NCI-H1694 treated with DMSO at 0.1 percent for 48 hours (cell line): ENCODE measurements at regions not wholly inside any gene's neighbourhood (a gene's known extent, or its start where the extent isn't known, plus 50 kb on each side); places are given as distances from the start of the nearest gene placed in this dataset.

Source experiments
- DNase-seq: peaks from one replicate; lab custom pipeline; 2025; lab: John Stamatoyannopoulos, UW

DNA sequence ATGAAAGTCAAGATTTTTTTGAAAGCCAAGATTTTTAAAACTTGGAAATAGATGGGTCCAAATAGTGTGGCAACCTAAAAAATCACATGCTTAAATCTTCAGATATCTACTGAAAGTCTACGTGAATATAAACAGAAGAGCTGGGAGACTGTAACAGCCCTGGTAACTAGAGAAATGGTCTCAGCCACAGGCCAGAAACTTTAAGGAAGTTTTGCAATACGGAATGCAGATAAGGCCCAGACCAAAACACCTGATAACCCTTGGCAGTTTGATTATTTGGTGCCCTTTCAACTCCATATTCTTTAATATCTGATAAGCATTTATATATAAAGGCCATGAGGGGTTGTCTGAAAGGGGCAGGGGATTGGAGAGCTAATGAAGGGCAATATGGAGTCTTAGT lies 537.3 kb upstream of the TGFBR2 start:
- DNase-seq = no peak

- no peak for DNase-seq
Observed at GRCh38 chr3:30073040-30073439, 533.4 kb upstream of the TGFBR2 start.

DNA sequence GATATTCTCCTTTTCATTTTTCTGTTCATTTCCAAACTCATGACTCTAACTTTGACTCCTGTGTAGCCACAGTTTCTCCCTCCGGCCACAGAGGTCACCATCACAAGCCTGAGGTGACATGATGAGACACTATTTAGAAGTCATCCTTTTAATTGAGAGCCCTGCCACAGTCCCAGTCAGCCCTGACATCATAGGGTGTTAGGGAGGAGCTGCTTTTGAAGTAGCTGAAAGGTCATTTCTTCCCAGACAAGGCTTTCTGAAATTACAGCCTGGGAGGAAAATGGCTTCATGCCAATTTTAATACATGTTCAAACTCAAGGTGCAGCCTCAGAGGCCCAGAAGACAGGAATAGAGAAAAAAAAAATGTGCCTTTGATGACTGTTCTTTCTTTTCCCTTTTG lies 532.8 kb upstream of the TGFBR2 start:
- no peak for DNase-seq

- DNase-seq = no peak
Observed at GRCh38 chr3:30075514-30075913, 530.9 kb upstream of the TGFBR2 start.

DNA sequence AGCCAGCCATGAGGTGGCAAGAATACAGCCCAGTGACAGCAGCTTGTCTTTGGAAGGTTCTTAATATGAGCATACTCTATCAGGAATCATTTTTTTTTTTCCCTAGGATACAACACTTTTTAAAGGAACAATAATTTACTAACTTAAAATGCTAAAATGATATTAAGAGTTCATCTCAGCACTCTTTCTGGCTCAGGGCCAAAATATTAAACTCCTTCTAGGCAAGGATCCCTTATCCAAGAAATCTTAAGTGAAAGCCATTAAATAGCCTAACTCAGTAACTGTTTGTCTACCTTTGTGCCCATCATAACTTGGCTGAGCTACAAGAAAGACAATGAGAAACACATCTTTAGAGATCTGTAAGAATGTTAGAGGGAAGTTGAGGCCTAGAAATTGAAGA lies 529.5 kb upstream of the TGFBR2 start:
- DNase-seq = no peak

GRCh38 chr3:30077746-30078145 lies 528.7 kb upstream of the TGFBR2 start:
- no peak for DNase-seq

DNA sequence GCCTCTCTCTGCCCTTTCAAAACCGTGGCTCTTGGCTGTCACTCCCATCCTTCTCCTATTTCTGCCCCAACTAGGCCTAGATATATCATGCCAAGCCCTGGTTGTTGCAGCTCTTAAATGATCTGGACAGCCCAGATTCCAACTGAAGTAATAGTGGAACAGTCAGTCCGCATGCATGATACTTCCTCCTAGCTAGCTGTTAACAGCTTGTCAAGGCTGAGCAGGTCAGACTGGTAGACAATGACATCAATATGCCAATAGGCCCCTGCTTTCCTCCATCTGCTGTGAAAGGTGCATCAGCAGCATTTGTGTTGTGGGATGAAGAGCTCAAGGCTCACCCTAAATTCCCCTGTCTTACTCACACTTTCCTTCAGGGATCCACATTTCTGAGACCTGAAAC lies 527.7 kb upstream of the TGFBR2 start:
- DNase-seq = no peak

DNA sequence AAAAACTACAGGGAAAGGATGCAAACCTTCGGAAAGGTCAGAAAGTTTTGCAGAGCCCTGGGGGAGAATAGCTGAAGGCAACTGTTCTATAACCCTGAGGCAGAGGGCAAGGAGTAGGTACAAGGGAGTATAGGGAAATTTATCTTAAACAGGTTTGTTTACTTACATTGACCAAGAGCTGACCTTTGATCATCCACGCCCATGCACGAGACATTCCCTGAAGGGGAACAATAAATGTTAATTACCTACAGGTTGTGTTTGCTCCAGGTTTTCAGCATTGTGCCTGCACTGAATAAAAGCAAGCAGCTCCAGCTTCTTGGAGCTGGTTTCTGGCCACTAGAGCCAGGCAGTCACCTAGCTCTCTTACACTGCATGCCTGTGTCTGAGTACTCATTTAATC lies 524.5 kb upstream of the TGFBR2 start:
- no peak for DNase-seq

- DNase-seq = no peak
Observed at GRCh38 chr3:30082652-30083051, 523.7 kb upstream of the TGFBR2 start.

DNA sequence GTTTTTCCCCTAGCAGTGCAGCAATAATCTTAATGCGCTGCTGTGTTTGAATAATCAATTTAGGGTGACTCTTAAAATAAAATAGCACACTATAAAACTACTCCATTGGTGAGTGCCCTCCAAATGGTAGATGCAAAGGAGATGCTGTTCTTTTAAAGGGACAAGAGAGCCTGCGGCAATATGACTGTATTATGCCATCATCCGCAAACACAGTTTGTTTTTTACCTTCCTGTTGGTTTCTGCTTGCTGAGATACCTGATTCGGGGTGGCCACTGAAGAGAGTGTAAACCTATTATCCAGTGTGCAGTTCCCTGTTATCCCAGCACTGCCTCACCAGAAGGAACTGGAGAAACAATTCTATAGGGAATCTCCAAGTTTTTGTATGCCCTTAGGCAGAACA lies 523.1 kb upstream of the TGFBR2 start:
- no peak for DNase-seq

DNA sequence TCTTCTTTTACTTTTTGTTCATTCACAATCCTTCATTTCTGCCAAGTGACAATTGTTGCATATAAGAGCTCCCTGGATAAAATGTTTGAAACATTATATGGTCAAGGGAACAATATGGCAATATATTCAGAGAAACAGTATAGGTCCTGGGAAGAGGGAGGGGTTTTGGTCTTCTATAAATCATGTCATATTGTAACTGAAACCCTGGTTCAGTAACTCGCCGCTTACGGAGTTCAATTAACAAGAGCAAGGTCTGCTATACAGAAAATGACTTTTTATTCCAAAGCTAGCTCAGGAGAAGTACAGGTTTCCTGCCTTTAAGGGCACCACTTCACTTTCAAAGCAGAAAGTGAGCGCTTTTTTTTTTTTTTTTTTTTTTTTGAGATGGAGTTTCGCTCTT lies 522.1 kb upstream of the TGFBR2 start:
- no peak for DNase-seq

GRCh38 chr3:30084971-30085403 lies 521.4 kb upstream of the TGFBR2 start:
- DNase-seq = no peak

- DNase-seq = no peak
Observed at GRCh38 chr3:30085486-30085885, 520.9 kb upstream of the TGFBR2 start.

DNA sequence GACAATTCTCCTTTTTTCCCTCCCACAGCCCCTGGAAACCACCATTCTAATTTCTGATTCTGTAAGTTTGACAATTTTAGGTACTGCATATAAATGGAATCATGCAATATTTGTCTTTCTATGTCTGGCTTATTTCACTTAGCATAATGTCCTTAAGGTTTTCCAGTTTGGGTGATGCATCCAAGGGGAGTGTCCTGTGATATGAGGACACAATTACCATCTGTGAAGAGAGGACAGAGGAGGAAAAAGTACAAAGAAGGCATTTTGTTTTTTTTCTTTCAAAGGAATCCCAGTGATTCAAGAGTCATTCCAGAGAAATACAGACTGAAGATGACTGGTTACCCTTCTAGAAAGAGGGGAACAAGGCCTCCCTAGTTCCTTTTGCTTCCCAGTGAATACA lies 514.7 kb upstream of the TGFBR2 start:
- DNase-seq = no peak

GRCh38 chr3:30097022-30097650 lies 509.3 kb upstream of the TGFBR2 start:
- DNase-seq = no peak

DNA sequence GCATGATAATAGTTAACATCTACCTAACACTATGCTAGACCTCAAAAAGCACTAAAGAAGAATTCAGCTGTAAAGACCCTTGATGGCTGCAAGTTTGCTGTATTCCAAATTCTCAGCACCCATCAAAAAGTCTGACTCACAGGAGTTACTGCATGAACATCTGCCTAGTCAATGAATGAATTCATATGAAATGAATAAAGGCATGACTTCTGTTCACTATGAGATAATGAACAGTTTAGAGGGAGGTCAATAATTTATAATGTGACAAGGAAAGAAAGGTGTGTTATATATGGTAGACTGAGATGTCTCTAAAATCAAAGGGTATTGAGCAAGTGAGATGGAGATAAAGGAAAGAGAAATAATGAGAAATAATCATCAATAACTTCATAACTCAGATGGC lies 508.2 kb upstream of the TGFBR2 start:
- no peak for DNase-seq

DNA sequence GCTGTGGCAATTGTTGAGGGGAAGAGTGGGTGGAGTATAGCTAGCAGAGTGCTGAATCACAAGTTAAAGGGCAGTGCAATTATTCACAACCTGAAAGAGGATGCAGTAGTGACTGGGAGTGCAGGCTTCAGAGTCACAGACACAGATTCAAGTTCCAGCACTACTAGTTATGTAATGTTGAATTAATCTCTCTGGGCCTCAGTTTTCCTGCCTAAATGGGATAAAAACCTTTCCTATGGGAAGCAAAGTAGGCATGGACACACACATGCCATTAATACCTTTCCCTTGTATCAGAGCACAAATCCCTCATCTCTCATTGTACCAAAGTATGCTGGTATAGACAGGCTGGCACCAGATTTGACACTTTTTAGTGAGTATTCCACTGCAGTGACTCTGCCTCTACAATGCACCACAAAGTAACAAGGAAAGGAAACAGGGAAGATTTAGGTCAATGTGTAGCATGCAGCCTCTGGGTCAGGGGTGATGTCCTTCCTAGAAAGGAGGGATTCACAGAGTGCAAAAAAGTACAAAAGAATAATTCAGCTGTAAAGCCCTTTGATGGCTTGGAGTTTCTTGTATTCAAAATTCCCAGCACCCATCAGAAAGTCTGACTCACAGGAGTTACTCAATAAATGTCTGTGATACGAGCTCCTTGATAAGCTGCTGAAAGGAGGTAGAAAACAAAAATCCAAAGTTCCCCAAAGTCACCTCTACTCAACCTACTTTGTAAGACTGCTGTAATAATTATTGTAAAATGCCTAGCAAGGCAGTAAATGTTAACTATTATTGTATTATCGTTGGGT lies 507.5 kb upstream of the TGFBR2 start:
- no peak for DNase-seq

GRCh38 chr3:30102356-30102755 lies 504.0 kb upstream of the TGFBR2 start:
- no peak for DNase-seq

GRCh38 chr3:30103186-30103585 lies 503.2 kb upstream of the TGFBR2 start:
- no peak for DNase-seq

GRCh38 chr3:30107531-30107930 lies 498.9 kb upstream of the TGFBR2 start:
- no peak for DNase-seq

DNA sequence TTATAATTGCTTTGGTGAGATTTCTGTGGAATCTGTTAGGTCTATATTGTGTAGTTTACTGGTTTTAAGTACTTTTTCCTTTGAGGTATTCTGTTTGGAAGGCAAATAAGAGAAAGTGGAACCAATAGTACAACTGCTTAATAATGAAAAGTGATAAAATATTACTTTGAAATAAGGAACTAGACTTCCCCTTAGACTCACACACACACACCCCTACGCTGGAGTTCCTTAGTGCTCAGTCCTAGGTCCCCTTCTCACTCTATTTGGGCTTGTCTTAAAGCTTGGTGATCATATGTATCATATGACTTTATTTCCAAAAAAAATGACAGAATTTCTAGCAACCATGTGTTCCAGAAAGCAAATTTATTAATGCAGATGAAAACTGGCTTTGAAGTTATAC lies 494.0 kb upstream of the TGFBR2 start:
- DNase-seq = no peak

DNA sequence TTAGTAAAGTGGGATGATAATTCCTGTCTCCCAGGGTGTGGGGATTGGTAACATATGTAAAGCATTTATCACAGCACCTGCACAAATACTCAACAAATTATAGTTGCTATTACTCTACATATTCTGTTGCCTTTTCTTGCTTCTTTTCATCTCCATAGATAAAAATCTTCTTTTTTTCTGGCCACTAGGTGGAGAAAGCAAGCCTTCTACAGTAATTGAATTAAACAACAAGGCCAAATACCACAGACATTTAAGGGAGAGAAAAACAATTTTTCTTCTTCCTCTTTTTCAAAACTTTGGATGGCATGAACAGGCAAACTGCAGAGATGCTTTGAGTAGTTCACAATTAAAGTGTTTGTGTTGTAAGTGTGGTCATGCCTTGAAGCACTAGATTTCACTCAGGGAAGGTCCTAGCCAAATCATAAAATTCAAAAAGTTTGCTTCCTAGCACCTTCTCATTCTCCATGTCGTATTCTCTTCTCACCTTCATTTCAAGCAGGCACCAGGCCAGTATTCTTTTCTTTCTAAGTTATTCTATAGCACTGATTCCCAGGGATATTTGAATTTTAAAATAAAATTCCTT lies 493.4 kb upstream of the TGFBR2 start:
- peak; percentile 24 for DNase-seq

DNA sequence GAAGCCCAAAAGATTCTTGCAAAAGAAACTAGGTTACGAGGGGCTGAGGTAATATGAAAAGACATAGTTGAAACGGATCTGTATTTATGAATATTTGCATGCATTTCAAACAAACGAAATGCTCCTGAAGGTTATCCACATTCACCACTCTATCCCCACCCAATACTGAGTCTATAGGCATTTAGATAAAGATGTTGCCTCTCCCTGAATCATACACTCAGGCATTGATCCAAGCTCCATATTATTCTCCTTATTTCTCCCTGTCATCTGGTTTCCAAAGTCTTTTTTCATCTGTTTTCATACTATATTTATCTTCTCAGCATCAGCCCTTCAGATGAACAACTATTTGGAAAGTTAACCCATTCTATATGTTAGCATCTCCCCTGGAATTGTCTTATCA lies 492.5 kb upstream of the TGFBR2 start:
- no peak for DNase-seq

GRCh38 chr3:30114918-30115317 lies 491.5 kb upstream of the TGFBR2 start:
- no peak for DNase-seq
